ENCODE measurements at regions not wholly inside any gene's neighbourhood (a gene's known extent, or its start where the extent isn't known, plus 50 kb on each side); places are given as distances from the start of the nearest gene placed in this dataset.

DNA sequence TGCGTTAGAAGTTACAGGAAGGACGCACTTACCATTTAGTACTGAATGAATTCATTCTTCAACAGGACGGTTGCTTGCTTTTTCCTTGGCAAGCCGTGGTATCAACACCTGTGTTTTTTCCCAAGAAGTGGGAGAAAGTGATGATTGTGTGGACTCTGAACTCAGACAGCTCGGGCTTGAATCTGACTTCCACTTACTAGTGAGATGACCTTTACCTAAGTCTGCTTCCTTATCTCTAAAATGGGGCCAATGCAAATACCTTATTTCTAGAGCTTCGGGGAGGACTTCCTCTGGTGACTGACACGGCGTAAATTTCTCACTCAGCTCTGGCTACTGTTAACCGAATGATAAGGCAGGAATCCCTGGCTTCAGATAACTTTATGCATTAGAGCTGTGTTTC lies 146.8 kb upstream of the RBPJ start:
- ATAC-seq (no peak), DNase-seq (ENCODE audit: low read depth, low spot score) (no peak), FAIRE-seq (peak; percentile 74)
- no peak overlapping the region for H3K27ac ChIP-seq (ENCODE audit: control insufficient read depth, insufficient read depth)
- no peaks in the 10 kb centered on the region for H3K27me3 ChIP-seq (replicated peaks in 1 of 2; ENCODE audit: control insufficient read depth in 2 of 2, insufficient read depth in 2 of 2, low read length in 1 of 2)
- TF ChIP-seq CBFB (IDR thresholded peaks at IDR 0.05; ENCODE audit: low read depth), result no peak
- TF ChIP-seq, protein P1, sequence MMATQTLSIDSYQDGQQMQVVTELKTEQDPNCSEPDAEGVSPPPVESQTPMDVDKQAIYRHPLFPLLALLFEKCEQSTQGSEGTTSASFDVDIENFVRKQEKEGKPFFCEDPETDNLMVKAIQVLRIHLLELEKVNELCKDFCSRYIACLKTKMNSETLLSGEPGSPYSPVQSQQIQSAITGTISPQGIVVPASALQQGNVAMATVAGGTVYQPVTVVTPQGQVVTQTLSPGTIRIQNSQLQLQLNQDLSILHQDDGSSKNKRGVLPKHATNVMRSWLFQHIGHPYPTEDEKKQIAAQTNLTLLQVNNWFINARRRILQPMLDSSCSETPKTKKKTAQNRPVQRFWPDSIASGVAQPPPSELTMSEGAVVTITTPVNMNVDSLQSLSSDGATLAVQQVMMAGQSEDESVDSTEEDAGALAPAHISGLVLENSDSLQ (IDR thresholded peaks at IDR 0.05), result 0 out of 2 replicates have a peak, but pooled peaks have one; percentile 26
- peak overlapping the region; percentile 45 for H2AFZ ChIP-seq (ENCODE audit: control insufficient read depth, low read depth, low read length)
- H3K4me1 ChIP-seq (ENCODE audit: control insufficient read depth, insufficient read depth, low read length), result peaks cover 19% of the 10 kb centered on the region
- POLR2A ChIA-PET, result interaction anchor here (0.6 kb wide), 1 partner anchor 92 kb away, joined by 3 read pairs; no protein-coding TSS in a partner anchor
- no peaks in the 10 kb centered on the region; the same call in 1 of the 3 replicates for H3K9me3 ChIP-seq (replicated peaks; ENCODE audit: control insufficient read depth, insufficient read depth, low read length)
- SMC1A ChIA-PET (ENCODE audit: uncharacterized antibody, unreplicated experiment), result interaction anchor here (1.0 to 2.0 kb wide), 7 partner anchors 13 to 156 kb away, joined by 3 to 7 read pairs (median 4); partner anchors contain the start of gene RBPJ
- no peak overlapping the region for H3K9ac ChIP-seq (ENCODE audit: control insufficient read depth, insufficient read depth, low read length)
- H3K36me3 ChIP-seq (ENCODE audit: control insufficient read depth in 2 of 2, insufficient read depth in 2 of 2, low read length in 1 of 2), result no peaks in the 10 kb centered on the region
- H3K4me3 ChIP-seq, result no peak overlapping the region
- in situ Hi-C loops (cut with MboI) (no loop called here), intact Hi-C loops (cut with micrococcal nuclease; ENCODE audit: unreplicated experiment) (no loop called here)
- CTCF ChIA-PET, result interaction anchor here (0.7 to 3.1 kb wide), 5 partner anchors 10 to 115 kb away, joined by 3 to 11 read pairs (median 4); no protein-coding TSS in a partner anchor
- BruUV-seq (replicated peaks), result no TSS peak
- 29% methylated on average over 9 of the region's 9 CpGs for WGBS (ENCODE audit: insufficient coverage, insufficient replicate concordance, low lambda C conversion rate, missing lambda C conversion rate)
- H4K20me1 ChIP-seq (ENCODE audit: control insufficient read depth, insufficient read depth), result no peaks in the 10 kb centered on the region
- RAD21 ChIA-PET (ENCODE audit: unreplicated experiment), result interaction anchor here (0.9 to 1.8 kb wide), 6 partner anchors 12 to 146 kb away, joined by 3 to 9 read pairs (median 4); no protein-coding TSS in a partner anchor
- H3K79me2 ChIP-seq (ENCODE audit: control insufficient read depth, insufficient read depth, low read length), result no peaks in the 10 kb centered on the region
- 0 out of 2 replicates have a peak overlapping the region, but pooled peaks have one; percentile 7 for H3K4me2 ChIP-seq (ENCODE audit: control insufficient read depth, insufficient read depth)

DNA sequence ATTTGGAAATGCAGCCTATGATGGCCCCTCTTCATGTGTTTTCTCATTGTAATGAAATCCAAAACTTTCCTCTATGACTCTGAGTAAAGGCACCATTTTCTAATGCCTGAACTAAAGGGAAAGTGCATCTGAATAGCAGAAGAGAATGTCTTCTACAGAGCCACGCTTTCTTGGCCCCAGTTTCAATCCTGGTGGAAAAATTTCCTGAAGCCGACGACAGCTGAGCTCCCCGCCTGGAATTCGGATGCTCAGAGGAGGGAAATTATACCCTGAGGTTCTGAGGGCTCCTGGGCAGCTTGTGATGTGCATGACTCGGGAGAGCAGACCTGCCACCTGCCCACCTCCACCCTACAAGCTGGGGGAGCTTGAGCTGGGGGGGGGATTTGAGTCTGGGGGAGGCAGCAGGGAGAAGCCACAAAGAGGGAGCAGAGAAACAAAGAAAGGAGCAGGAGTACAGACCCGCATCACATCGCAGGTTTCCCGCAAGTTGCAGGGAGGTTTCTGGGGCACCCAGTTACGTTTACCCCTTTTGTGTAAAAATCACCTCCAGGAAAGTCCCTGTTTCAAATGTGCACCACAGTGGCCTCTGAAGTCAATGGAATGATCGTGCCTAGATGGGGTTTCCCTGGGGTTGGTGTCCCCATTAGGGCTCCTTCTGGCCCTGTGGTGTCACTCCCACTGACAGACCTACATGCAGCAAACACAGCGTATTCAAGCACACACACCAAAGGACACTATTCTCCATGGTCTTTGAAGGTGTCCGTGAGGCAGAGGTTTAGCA lies 145.6 kb upstream of the RBPJ start:
- DNase-seq (ENCODE audit: low read depth, low spot score), result peak; percentile 53
- no peak overlapping the region for H3K27ac ChIP-seq (ENCODE audit: control insufficient read depth, insufficient read depth)
- 25% methylated on average over 12 of the region's 13 CpGs for WGBS (ENCODE audit: insufficient coverage, insufficient replicate concordance, low lambda C conversion rate, missing lambda C conversion rate)
- H3K27me3 ChIP-seq (replicated peaks in 1 of 2; ENCODE audit: control insufficient read depth in 2 of 2, insufficient read depth in 2 of 2, low read length in 1 of 2), result no peaks in the 10 kb centered on the region
- no peaks in the 10 kb centered on the region for H3K36me3 ChIP-seq (ENCODE audit: control insufficient read depth in 2 of 2, insufficient read depth in 2 of 2, low read length in 1 of 2)
- peaks cover 22% of the 10 kb centered on the region for H3K4me1 ChIP-seq (ENCODE audit: control insufficient read depth, insufficient read depth, low read length)
- peaks cover 4% of the 10 kb centered on the region; the same call in 2 of the 3 replicates for H3K9me3 ChIP-seq (replicated peaks; ENCODE audit: control insufficient read depth, insufficient read depth, low read length)
- peak overlapping the region; percentile 34; the same call in 1 of the 2 replicates for H3K9ac ChIP-seq (ENCODE audit: control insufficient read depth, insufficient read depth, low read length)
- intact Hi-C loops (cut with micrococcal nuclease; ENCODE audit: unreplicated experiment) (loop anchor here (5.0 kb wide), 2 partner anchors 93 to 113 kb away; no protein-coding TSS in a partner anchor), in situ Hi-C loops (cut with MboI) (loop anchor here (5.0 kb wide), 1 partner anchor 93 kb away; no protein-coding TSS in a partner anchor)
- BruUV-seq (replicated peaks), result no TSS peak
- ChIA-PET RAD21 (ENCODE audit: unreplicated experiment) (interaction anchor here (0.9 to 1.8 kb wide), 8 partner anchors 13 to 100 kb away, joined by 3 to 9 read pairs (median 4); no protein-coding TSS in a partner anchor), POLR2A (interaction anchor here (0.6 kb wide), 2 partner anchors 49 to 256 kb away, joined by 3 to 4 read pairs; no protein-coding TSS in a partner anchor), SMC1A (ENCODE audit: uncharacterized antibody, unreplicated experiment) (interaction anchor here (0.7 to 2.0 kb wide), 7 partner anchors 18 to 241 kb away, joined by 3 to 7 read pairs (median 4); no protein-coding TSS in a partner anchor), CTCF (interaction anchor here (0.5 to 3.1 kb wide), 4 partner anchors 14 to 818 kb away, joined by 3 to 11 read pairs (median 4); no protein-coding TSS in a partner anchor)
- ATAC-seq, result peak; percentile 88
- H2AFZ ChIP-seq (ENCODE audit: control insufficient read depth, low read depth, low read length), result peak overlapping the region; percentile 53
- H3K79me2 ChIP-seq (ENCODE audit: control insufficient read depth, insufficient read depth, low read length), result no peaks in the 10 kb centered on the region
- FAIRE-seq, result no peak
- no peaks in the 10 kb centered on the region for H4K20me1 ChIP-seq (ENCODE audit: control insufficient read depth, insufficient read depth)
- no peak overlapping the region; the same call in 1 of the 2 replicates for H3K4me3 ChIP-seq
- peak overlapping the region; percentile 69 for H3K4me2 ChIP-seq (ENCODE audit: control insufficient read depth, insufficient read depth)
- no peak for TF ChIP-seq POLR2A (IDR thresholded peaks at IDR 0.05; ENCODE audit: low read depth, low read length)
- TF ChIP-seq EED (IDR thresholded peaks at IDR 0.05; ENCODE audit: low read depth), result peak; percentile 78
- no peak for TF ChIP-seq TCF3 (IDR thresholded peaks at IDR 0.05; ENCODE audit: borderline replicate concordance, insufficient read depth, low read depth, low read length)
- TF ChIP-seq NR2C2 (IDR thresholded peaks at IDR 0.05; ENCODE audit: borderline replicate concordance, control insufficient read depth, insufficient read length, low read depth), result no peak
- no peak for TF ChIP-seq FOS (IDR thresholded peaks at IDR 0.05; ENCODE audit: borderline replicate concordance, extremely low read depth, insufficient read length)
- TF ChIP-seq, protein P2, sequence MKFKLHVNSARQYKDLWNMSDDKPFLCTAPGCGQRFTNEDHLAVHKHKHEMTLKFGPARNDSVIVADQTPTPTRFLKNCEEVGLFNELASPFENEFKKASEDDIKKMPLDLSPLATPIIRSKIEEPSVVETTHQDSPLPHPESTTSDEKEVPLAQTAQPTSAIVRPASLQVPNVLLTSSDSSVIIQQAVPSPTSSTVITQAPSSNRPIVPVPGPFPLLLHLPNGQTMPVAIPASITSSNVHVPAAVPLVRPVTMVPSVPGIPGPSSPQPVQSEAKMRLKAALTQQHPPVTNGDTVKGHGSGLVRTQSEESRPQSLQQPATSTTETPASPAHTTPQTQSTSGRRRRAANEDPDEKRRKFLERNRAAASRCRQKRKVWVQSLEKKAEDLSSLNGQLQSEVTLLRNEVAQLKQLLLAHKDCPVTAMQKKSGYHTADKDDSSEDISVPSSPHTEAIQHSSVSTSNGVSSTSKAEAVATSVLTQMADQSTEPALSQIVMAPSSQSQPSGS (IDR thresholded peaks at IDR 0.05; ENCODE audit: low read length), result peak; percentile 80
- no peak for TF ChIP-seq WRNIP1 (IDR thresholded peaks at IDR 0.05; ENCODE audit: borderline replicate concordance, low read depth, low read length)
- TF ChIP-seq, protein P3, sequence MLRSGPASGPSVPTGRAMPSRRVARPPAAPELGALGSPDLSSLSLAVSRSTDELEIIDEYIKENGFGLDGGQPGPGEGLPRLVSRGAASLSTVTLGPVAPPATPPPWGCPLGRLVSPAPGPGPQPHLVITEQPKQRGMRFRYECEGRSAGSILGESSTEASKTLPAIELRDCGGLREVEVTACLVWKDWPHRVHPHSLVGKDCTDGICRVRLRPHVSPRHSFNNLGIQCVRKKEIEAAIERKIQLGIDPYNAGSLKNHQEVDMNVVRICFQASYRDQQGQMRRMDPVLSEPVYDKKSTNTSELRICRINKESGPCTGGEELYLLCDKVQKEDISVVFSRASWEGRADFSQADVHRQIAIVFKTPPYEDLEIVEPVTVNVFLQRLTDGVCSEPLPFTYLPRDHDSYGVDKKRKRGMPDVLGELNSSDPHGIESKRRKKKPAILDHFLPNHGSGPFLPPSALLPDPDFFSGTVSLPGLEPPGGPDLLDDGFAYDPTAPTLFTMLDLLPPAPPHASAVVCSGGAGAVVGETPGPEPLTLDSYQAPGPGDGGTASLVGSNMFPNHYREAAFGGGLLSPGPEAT (IDR thresholded peaks at IDR 0.05; ENCODE audit: low read depth), result peak; percentile 88
